Medulla oblongata (tissue), 1 donor: ENCODE measurements at regions not wholly inside any gene's neighbourhood (a gene's known extent, or its start where the extent isn't known, plus 50 kb on each side); places are given as distances from the start of the nearest gene placed in this dataset.

Experiments used
- DNase-seq: peaks from one replicate; pipeline ENCODE4 v3.0.0-alpha.2; 2015; ENCODE audit errors: extremely low spot score

DNA sequence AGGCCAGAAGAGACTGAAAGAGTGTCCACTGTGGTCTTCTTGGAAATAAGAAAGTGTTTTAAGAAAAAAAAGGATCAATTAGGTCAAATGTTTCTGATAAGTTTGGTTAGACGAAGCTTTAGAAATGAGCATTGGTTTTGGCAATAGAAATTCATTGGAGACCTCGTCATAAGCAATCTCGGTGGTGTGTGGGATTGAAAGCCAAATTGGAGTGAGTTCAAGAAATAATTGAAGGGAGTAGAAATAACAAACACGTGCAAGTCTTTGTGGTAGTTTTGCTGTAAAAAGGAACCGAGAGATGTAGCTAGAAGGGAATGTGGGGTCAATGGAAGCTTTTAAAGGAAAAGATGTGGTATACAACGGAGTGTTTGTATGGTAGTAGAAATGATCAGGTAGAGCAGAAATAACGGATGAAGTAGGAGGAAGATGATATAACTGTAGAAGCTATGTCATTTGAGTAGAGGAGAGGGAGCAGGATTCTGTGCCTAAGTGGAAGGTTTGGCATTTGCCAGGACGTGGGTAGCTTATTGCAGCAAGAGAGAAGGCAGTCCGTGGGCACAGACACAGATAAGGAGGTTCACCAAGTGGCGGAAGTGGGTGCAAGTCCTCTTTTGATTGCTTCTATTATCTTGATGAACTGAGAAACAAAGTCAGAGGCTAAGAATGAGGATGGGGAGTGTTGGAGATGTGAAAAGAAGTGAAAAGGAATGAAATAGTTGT lies 146.2 kb downstream of the DACT1 start:
- DNase-seq: no peak

DNA sequence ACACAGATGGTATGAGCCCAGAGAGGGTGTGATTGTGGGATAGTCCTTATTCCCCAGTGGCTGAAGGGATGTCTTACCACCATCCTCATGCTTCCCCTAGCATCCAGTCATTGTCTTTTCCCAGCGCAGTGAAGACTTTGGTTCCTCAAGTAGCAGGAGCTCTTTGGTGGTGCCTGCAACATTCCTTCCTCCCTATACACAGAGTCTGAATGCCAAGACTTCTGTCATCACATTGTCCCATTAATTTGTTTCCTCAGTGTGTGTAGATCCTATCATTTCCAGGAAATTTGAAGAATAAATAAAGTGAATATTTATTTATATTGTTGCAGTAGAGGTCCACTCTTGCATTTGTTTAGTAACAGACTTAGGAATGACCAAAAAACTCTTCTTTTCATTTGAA lies 147.2 kb downstream of the DACT1 start:
- DNase-seq: no peak

DNA sequence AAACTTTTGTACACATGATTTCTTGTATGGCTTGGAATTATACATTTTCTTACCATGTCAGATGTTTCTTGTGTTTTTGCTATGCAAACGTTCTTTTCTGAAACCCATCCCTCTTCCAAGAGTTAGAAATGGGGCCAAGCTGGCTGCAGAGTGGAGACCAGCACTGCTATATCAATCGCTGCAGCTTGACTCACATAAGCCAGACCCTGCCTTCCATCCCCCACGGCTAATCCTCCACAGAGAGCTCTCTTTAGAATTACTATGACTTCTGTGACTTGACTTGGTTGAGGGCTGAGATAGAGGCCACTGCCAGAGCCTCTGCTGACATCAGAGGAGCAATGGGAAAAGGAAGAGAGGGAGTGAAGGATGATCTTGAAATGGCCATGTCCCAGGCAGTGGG lies 147.9 kb downstream of the DACT1 start:
- no peak for DNase-seq

DNA sequence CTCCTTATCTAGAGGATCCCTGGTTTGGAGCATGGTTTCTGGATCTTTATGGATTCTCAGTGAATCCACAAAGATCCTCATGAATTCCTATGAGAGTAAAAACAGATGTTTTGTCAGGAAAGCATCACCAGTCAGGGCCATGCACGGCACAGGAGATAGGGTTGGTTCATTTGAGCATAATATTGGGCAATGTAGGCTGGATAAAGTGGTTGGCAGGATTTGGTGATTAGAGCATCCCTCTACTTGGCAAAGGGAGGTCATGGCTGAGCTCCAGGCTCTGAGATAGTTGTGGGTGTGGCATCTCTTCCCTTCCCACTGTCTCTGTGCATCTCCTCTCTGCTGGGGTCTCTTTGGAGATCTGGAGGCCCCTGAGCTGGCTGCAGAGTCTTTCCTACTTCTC lies 149.8 kb downstream of the DACT1 start:
- DNase-seq: no peak

DNA sequence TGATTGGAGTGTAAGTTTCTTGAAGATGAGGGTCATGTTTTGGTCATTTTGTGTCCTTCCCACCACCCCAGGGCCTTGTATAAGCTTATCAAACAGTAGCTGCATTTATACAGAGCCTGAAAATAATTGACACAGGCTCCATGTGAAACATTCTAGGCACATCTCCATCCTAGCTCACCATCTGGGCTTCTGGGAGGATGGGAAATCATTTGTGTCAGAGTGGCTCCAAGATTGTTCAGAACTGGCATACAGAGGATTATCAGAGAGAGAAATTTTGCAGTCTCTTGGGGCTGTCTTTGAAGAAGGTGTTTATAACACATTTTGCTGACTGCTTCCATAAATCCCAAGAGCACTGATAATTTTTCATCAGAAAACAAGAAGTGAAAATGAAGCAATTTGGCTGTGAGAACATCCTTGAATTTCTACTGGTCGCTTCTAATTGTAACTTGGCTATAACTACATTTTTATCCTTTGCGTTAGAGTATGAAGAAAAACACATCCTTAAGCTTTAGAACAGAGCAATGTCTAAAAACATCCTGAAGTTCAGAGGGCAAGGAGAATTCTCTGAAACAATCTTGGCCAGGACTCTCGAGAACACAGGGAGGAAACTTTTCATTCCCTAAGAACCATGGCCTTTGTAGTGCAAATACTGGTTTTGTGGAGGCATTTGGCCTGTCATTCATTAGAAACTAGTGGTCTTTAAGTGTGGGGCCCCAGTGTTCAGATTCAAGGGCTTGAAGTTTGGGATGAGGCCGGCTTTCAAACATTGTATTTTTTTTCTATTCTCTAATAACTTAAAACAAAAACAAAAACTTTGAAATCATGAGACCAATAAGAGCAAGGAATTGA lies 151.1 kb downstream of the DACT1 start:
- DNase-seq: peak; percentile 38

DNA sequence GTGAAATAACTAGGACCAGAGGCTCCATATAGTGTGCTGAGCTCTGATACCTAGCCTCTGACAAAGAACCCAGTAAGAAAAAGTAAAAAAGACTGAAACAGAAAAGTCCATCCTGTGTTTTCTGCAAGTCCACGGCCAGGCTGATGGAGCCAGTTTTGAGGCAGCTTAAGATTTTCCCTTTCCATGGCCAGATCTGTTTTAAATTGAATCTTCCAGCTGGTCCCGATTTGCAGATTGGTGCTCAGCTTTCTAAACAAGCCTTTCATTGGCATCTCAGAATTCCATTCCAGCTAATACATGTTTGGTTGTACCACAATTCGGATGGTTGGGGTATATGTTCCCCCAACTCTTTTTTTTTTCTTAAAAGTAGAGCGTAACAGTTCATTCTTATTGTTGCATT lies 152.0 kb downstream of the DACT1 start:
- DNase-seq: no peak

DNA sequence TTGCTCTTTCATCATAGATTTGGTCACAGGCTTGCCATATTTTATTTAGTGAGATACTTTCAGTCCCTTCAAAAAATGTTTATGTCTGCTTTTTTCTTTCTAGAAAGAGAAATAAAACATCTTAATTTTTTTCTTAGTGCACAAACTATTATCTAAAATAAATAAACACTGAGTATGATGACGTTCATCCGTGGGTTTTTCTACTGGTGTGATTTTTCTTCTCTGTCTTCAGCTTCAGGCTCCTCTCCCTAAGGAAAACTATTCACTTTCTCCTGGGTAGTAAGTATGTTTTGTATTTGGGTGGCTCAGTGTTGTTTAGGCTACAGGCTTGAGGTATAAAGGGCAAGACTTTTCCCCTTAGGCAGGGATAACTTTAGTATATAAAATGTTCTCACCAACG lies 154.7 kb downstream of the DACT1 start:
- no peak for DNase-seq

DNA sequence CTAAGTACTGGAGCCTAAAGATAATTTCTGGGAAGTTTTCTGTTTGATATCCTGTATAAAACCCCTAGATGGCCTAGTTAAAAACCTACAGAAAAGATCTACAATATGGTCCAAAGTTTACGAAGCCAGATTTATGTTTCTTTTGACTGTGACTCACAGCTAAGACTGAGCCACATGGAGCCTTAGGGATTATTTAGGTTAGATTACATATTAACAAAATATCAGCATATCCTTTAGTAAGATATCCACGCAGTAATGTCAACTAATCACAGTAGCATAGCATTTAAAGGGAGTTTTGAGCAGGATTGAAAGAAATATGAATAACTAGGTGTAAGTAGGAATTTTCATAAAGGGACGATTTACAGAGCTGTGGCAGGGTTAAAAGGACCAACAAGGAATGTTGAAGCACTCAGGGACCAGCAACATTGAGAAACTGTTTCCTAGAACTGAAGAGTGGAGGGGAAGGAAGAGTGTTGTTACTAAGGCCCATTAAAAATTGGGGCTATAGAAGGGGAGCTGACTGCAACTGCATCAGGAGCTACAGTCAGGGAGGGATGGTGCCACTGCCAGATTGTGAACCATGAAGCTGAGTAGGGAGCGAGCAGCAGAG lies 155.5 kb downstream of the DACT1 start:
- no peak for DNase-seq

DNA sequence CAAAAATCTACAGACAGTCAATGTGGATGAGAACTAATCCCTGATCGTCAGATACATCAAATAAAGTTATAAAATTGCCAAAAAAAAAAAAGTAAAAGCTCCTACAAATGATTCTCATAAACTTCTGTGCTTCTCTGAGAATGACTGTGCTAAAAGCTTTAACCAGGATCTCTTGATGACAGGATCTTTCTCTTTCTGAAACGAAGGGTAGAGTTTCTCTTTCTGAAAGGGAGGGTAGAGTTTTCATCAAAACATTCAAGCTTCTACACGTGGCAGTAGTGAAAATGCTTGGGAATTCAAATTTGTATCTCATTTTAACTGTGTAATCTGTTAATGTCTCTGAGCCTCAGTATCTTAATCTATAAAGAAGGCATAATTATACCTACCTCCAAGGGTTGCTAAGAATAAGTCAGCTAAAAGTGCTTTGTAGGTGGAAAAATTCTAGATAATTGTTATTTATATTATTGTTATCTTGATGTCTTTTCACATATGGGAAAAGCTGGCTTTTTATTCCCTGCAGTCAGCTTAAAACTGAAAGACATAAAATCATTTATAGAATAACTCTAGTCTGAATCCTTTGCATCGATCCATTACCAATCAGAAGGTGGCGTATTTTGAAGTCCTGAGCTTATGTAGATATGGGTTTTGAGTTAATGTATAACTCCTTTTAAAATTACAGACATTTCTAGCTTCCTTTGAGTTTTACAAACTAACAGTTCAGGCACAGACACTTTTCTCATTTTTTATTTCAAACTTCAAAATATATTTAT lies 157.4 kb downstream of the DACT1 start:
- DNase-seq: no peak

DNA sequence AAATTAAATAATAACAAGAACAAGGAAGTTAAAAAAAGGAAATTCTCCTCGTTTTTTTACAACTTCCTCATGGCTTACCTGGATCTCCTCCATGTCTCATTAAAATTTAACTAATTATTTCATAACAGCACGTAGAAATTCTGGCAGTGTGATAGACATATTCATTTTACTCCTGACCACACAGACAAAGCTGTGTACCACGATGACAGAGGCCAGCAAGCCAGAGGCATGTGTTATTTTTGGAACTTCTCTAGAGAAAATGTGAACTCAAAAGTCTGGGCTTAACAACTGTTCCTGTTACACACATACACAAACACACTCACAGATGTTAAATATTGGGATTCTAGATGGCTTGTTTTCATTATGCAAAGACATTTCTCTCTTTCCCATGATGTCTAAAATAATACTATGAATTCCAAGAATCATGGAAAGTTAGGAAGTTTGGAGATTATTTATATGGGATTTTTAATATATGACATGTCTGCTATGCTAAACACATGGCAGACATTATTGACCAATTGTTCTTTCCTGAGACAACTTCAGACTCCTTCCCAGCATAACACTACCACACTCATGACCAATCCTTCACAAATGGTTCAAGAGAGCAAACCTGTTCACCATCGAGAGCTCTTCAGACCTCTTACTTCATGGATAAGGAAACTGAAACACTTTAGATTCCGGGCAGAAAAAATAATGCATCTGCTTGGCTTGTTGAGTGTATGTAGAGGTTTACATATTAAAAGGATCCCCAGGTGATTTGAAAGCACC lies 158.7 kb downstream of the DACT1 start:
- no peak for DNase-seq

DNA sequence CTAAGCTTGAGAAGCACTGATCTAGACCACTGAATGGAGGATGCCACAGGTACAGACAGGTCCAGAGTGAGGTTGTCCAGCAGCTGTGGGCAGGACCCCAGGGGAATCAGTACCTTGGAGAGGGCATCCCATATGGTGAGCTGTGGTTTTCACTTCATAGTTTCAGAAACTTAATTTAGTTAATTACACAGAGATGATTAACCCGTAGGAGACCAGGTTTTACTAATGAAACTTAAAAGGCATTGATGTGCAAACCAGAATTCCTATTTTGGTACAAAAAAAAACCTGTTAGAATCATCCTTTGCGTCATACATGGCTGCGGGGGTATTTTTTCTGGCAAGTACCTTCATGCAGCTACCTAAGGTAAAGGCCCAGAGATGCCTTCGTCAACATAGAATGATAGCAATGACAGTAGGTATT lies 159.3 kb downstream of the DACT1 start:
- DNase-seq: no peak

DNA sequence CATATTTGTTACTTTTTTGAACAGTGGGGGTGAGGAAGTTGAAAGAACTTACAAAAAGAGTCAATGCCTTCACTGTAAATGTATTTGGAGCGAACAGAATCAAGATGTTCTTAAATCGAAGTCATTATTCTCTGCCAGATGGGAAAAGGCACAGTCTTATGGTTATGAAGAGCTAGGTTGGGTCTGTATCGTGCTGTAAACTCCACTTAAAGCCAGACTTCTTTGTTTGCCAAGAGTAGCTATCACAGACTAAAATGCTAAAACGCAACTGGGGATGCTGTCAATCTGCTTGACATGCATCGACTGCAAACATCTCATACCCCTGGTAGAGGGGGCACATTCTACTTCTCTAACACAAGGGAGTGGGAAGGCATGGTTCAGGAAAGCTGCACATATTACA lies 160.4 kb downstream of the DACT1 start:
- no peak for DNase-seq

DNA sequence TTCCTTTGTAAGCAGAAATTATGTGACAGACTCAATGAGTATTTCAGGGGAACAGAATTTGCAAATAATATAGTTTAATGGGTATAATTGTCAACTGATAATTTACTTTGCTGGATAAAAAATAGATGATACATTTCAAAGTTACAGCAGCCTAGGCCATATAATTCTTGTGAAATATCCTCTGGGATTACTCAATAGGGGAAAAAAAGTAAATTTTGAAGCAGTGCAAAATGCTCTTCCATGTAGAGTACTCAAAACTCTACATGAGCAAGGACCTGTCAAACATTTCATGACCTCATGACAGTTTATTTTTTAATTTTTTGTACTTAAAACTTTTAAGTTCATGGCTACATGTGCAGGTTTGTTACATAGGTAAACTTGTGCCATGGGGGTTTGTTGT lies 163.3 kb downstream of the DACT1 start:
- DNase-seq: no peak

DNA sequence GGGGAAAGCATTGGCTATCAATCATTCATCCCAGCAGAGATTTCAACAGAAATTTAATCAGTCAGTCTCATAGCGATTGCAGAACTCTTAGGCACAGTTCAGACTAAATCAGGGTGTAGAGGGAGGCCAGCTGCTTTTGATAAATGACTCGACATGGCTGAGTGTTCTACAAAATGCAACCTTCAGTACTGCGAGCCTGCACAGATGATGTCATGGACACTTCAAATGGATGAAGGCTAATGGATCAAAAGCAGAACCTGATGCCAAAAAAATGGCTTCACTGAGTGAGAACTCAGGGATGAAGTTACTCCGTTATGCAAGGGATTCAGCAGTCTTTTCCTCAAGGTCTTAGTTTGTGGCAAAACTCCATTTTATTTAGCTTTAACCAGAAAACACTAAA lies 167.3 kb downstream of the DACT1 start:
- DNase-seq: no peak

DNA sequence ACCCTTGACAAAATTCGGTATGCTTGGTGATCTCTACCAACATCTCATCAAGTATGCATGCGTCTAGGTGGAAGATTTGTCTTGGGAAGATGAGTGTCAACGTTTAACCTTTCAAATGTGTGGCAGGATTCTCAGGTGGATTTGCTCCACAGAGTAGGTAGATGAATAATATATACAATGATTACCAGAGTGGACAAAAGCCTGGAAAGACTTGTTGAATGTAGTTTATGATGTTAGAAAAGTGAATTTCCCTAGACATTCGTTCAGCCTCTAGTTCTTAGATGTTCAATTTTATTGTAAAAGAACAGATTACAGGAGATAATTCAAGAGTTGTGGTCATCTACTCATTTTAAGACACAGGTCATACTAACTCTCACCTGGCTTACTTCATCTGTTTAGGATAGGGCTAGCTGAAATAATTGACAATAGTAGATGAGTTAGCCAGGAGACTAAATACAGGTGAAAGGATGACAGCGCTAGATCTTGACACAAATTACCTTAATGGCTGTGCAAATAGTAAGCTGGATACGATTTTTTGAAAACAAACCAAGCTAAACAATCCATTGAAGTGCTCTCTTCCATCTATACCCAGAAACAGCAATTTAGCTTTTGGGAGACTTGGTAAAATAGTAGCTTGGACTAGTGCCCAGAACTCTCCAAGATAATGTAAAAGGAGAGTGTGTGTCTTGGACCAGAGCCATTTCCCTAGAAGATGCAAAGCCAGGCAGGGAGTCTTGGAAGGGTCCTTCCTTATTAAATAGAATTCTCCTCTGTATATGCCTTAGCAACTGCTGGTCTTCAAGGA lies 168.0 kb downstream of the DACT1 start:
- no peak for DNase-seq

DNA sequence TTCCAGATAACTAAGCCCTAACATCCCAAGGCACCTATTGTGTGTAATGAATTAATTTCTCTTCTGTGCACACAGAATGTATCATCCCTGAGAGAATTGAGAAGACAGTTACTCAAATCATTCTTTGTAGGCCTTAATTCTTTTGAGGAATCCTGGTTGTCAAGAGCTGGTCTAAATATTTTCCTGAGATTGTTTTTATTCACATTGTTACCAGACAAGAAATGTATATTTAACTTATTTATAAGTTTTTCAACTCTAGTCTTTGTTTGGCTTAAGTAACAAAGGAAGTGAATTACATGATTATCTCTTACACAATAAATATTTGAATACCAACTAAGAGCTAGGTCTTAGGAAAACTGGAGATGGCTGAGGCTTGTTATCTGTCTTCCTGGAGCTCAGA lies 169.4 kb downstream of the DACT1 start:
- no peak for DNase-seq

DNA sequence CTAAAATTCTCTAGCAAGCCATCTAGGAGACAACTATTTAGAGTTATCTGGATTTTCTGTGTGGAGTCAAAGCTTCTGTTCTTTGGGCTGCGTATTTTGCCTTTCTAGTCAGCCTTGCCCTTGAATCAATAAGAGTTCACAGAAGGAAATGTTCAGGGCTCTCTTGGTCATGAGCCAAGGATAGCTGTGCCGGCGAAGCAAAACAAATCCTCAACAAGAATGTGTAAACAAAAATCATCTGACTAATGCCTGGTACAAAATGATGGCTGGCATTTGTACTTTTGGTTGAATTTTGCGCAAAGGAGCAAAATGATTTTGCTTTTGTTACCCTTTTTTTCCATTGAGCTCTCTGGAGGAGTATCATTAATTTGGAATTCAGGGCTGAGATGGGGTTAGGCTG lies 171.1 kb downstream of the DACT1 start:
- DNase-seq: peak; percentile 59

DNA sequence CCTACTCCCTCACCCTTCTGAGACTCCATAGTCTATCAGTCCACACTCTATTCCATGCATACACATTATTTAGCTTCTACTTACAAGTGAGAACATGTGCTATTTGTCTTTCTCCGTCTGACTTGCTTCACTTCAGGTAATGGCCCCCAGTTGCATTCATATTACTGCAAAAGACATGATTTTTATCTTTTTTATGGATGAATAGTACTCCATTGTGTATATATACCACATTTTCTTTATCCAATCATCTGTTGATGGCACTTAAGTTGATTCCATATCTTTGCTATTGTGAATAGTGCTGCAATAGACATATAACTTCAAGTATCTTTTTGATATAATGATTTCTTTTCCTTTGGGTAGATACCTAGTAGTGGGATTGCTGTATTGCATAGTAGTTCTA lies 171.8 kb downstream of the DACT1 start:
- DNase-seq: no peak

DNA sequence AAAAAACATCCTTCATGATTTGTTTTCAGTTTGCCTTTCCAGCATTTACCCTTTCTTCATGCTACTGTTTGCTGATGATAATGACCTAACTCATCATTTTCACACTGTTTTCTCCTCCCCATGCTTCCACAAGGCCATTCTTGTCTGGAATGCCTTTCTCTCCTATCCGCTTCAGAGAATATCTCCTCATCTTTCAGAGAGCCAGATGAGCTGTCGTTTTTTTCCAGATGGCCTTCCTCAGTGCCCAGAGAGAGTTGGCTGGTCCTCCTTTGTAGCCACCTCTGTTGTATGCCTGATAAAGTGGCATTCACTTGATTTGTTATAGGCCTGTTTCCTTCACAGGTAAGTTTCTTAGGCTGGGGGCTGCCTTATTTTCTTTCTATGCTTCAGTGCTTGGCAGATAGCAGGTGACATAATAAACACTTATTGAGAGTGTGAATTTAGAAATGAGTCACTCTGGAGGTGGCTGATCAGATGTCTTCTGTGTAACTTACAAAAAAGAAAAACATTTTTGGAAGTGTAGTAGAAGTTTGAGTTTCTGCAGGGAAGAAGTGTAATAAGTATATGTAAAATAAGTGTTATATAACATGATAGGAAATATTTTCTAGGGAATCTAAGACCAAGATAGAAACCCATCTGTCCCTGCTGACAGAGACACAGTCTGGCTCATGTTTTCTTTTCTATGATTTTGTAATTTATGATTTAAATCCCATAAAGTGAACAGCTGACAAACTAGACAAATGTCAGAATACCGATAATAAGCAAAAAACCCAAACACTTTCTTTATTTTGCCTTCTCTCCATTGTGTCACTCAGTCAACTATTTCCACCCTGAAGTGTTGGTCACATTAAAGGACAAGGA lies 174.5 kb downstream of the DACT1 start:
- no peak for DNase-seq

DNA sequence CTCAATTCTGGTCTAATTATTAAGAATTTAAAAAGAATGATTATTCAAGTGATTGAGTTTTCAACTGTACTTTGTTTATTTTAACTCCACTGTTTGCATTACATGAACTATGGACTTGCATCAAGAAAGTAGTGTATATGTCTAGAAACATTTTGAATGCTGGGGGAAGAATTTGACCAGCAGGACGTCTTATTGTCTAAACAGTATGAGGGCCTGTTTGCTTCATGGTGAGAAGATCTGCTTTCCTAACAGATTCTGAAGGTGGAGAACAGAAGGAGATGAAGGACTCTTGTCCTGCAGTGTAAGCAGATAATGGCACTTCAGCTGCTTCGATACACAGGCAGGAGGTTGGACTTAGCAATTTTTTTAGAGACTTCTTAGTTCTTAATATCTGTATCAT lies 176.0 kb downstream of the DACT1 start:
- DNase-seq: no peak
